NCI-H2171 treated with DMSO at 0.1 percent for 48 hours (cell line): ENCODE measurements at regions not wholly inside any gene's neighbourhood (a gene's known extent, or its start where the extent isn't known, plus 50 kb on each side); places are given as distances from the start of the nearest gene placed in this dataset.

Source experiments
- DNase-seq: peaks from one replicate; lab custom pipeline; 2025; lab: John Stamatoyannopoulos, UW

DNA sequence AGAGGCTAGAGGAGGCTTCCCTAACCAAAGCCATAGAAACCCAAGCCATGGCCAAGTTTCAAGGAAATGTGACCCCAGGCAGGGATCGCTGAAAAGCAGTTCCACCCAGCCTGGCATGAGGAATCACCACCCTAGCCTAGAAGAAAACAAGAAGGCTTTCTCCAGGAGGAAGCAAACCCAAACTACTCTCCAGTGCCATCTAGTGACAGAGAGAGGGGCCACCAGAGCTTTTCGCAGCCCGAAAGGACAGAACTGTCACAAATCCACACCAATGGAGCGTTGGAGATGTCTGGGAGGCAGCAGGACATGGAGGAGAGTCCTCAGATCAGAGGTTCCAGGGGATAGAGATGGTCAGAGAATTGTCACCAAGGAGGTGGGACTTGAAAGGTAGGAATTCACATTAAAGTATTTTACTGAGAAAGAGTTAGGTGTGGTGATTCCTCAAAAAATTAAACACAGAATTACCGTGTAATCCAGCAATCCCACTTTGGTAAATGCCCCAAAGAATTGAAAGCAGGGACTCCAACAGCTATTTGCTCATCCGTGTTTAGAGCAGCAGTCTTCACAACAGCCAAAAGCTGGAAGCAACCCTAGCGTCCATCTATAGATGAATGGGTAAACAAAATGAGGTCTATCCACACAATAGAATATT is 67.3 kb upstream of the NUP50 start:
- DNase-seq = peak; percentile 71

DNA sequence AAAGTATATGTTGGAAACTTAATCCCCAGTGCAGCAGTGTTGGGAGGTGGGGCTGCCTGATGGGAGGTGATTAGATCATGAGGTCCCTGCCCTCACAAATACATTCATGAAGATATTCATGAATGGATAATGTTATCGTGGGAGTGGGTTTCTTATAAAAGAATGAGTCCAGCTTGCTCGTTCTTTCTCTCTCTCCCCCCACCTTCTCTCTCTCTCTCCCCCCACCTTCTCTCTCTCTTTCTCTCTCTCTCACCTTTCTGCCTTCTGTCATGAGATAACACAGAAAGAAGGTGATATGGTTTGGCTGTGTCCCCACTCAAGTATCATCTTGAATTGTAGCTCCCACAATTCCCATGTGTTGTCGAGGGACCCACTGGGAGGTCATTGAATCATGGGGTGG is 66.7 kb upstream of the NUP50 start:
- DNase-seq = no peak

DNA sequence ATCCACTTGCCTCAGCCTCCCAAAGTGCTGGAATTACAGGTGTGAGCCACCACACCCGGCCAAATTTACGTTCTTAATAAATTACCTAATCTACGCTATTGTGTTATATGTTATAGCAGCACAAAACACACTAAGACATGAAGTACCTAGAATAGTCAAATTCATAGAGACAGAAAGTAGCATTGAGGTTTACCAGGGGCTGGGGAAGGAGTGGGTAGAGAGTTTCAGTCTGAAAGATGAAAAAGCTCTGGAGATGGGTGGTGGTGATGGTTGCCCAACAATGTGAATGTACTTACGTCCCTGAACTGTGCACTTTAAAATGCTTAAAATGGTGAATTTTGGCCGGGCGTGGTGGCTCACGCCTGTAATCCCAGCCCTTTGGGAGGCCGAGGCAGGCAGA is 65.7 kb upstream of the NUP50 start:
- DNase-seq = no peak

GRCh38 chr22:45099961-45100360 is 63.8 kb upstream of the NUP50 start:
- DNase-seq = no peak

- peak; percentile 89 for DNase-seq
Observed at GRCh38 chr22:45101515-45102227, 62.1 kb upstream of the NUP50 start.

- DNase-seq = no peak
Observed at GRCh38 chr22:45102896-45103420, 60.8 kb upstream of the NUP50 start.

DNA sequence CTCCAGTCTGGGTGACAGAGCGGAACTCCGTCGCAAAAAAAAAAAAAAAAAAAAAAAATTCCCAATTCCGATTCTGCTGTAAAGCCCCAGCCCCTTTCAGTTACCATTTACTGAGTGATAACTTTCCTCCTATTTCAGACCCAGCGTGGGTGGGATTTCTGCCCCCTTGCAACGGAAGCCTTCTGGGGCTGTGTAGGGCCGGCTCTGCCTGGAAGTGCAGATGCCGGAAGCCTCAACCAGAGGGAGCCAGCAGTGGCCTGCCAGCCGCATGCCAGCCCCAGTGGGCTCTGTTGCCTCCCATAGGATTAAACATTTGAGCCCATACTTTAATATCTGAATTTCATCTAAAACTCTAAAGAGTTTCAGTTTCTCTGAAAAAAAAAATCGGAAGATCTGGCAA is 60.0 kb upstream of the NUP50 start:
- no peak for DNase-seq

DNA sequence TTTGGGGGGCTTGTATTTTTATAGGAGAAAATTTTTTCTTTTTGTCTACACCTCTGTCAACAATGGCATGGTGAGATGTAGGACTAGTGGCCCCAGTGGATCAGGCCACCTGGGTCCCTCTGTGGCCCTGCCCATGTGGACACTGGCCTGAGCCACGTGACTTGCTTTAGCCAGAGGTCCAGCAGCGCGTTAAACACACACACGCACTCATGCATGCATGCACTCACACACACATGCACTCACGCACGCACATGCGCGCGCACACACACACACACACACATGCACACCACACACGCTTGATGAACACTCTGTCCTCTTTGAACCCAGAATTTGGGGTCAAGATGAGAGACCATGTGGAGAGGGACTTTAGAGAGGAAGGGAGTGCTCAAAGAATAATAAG is 59.4 kb upstream of the NUP50 start:
- no peak for DNase-seq

DNA sequence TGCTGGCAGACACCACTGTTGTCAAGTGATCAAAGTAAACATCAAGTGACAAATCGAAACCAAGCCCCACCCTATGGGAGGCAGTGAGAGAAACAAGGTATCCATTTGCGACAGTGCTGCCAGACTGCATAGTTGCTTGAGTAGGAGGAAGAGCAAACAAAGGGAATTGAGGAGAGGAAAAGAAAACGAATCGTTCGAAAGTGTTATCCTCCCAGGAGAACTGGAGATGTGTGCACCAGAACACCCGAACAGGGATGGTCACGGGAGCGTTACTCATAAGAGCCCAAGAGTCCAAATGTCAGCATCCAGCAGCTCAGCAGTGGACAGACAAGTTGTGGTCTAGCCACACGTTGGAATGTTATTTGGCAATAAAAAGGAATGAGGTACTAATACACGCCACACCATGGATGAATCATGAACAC is 58.4 kb upstream of the NUP50 start:
- peak; percentile 65 for DNase-seq

DNA sequence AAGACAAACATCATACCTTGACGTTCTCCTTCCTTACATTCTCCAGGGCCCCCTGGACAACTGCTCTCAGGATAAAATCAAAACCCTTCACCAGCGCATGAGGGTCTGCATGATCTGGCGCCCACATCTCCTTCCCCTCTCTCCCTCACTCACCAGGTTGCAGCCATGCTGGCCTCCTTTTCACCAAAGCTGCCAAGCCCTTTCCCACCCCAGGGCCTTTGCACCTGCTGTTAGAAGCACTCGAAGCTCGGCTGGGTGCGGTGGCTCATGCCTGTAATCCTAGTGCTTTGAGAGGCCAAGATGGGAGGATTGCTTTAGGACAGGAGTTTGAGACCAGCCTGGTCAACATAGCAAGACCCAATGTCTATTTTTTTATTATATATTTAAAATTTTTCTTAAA is 56.1 kb upstream of the NUP50 start:
- no peak for DNase-seq

- DNase-seq = no peak
Observed at GRCh38 chr22:45112136-45112879, 51.4 kb upstream of the NUP50 start.
